Nephron progenitor cell (in vitro differentiated cells): ENCODE measurements at regions not wholly inside any gene's neighbourhood (a gene's known extent, or its start where the extent isn't known, plus 50 kb on each side); places are given as distances from the start of the nearest gene placed in this dataset.
"Not testable (repeated sequence)": the region's sequence is repeated elsewhere in the genome, so short reads cannot be mapped to it uniquely, and the experiment has no call there.

Source experiments
- DNase-seq: peaks from one replicate; pipeline ENCODE4 v3.0.0; 2021
- H3K27ac Mint-ChIP-seq: 2 replicates; pipeline ENCODE4 v1.8.0; 2021; ENCODE audit warnings: mild to moderate bottlenecking, moderate library complexity, mixed read lengths
- H3K27me3 Mint-ChIP-seq: 2 replicates; pipeline ENCODE4 v1.8.0; 2021; ENCODE audit warnings: mild to moderate bottlenecking, low read depth, mixed read lengths; ENCODE audit not compliant: poor library complexity
- H3K36me3 Mint-ChIP-seq: 2 replicates; pipeline ENCODE4 v1.8.0; 2021; ENCODE audit warnings: low read depth, mixed read lengths
- H3K4me1 Mint-ChIP-seq: 2 replicates; pipeline ENCODE4 v1.8.0; 2021; ENCODE audit warnings: mixed read lengths
- H3K4me3 Mint-ChIP-seq: 2 replicates; pipeline ENCODE4 v1.8.0; 2021; ENCODE audit warnings: mild to moderate bottlenecking, moderate library complexity, mixed read lengths
- H3K9me3 Mint-ChIP-seq: 2 replicates; pipeline ENCODE4 v1.8.0; 2021; ENCODE audit warnings: mild to moderate bottlenecking, moderate library complexity, mixed read lengths
- TF ChIP-seq, protein P1 (sequence below): fragments of 200-600 bp; sonication (generic); IDR thresholded peaks from 2 replicates; pipeline ENCODE4 v1.5.0; 2021; ENCODE audit warnings: antibody characterized with exemption

DNA sequence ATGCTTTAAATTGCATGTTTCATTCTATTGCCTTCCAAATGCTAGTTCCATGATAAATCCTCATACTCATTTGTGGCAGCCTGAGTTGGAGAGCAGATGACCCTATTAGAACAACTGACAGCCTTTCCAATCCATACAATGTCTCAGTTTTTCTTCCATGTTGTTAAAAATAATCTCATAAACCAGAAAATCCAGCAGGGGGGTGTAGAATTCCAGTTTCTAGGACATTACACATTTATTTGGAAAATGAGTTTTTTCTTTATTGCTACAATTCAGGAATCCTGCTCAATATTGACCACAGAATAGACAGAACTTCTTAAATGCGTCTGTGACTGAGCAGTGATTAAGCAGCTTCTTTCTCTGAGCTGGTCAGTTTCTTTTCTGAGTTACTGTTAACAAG lies 174.2 kb upstream of the ATP10A start:
- DNase-seq: no peak
- TF ChIP-seq, protein P1, sequence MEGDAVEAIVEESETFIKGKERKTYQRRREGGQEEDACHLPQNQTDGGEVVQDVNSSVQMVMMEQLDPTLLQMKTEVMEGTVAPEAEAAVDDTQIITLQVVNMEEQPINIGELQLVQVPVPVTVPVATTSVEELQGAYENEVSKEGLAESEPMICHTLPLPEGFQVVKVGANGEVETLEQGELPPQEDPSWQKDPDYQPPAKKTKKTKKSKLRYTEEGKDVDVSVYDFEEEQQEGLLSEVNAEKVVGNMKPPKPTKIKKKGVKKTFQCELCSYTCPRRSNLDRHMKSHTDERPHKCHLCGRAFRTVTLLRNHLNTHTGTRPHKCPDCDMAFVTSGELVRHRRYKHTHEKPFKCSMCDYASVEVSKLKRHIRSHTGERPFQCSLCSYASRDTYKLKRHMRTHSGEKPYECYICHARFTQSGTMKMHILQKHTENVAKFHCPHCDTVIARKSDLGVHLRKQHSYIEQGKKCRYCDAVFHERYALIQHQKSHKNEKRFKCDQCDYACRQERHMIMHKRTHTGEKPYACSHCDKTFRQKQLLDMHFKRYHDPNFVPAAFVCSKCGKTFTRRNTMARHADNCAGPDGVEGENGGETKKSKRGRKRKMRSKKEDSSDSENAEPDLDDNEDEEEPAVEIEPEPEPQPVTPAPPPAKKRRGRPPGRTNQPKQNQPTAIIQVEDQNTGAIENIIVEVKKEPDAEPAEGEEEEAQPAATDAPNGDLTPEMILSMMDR: no peak
- Mint-ChIP-seq H3K36me3 (no peaks in the 10 kb centered on the region), H3K4me1 (no peaks in the 10 kb centered on the region), H3K27me3 (peaks cover 11% of the 10 kb centered on the region), H3K27ac (no peak overlapping the region), H3K9me3 (peaks cover 14% of the 10 kb centered on the region), H3K4me3 (no peak overlapping the region)

DNA sequence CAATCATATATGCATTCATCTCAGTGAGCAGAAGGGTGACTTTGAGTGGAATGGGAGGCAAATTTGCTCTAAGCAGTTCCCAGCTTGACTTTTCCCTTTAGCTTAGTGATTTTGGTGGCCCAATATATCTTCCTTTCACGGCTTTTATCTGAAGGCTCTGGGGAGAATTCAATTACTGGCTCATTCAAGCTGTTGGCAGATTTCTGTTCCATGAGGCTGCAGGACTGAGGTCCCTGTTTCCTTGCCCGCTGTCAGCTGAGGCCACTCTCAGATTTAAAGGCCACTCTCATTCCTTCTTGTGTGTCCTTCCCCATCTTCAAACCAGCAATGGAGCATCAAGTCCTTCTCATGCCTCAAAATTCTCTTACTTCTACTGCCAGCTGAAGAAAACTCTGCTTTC lies 170.4 kb upstream of the ATP10A start:
- Mint-ChIP-seq H3K4me3 (no peak overlapping the region), H3K27ac (no peak overlapping the region), H3K36me3 (no peaks in the 10 kb centered on the region), H3K27me3 (peaks cover 10% of the 10 kb centered on the region), H3K4me1 (no peaks in the 10 kb centered on the region), H3K9me3 (no peaks in the 10 kb centered on the region)
- TF ChIP-seq, protein P1: no peak
- no peak for DNase-seq

DNA sequence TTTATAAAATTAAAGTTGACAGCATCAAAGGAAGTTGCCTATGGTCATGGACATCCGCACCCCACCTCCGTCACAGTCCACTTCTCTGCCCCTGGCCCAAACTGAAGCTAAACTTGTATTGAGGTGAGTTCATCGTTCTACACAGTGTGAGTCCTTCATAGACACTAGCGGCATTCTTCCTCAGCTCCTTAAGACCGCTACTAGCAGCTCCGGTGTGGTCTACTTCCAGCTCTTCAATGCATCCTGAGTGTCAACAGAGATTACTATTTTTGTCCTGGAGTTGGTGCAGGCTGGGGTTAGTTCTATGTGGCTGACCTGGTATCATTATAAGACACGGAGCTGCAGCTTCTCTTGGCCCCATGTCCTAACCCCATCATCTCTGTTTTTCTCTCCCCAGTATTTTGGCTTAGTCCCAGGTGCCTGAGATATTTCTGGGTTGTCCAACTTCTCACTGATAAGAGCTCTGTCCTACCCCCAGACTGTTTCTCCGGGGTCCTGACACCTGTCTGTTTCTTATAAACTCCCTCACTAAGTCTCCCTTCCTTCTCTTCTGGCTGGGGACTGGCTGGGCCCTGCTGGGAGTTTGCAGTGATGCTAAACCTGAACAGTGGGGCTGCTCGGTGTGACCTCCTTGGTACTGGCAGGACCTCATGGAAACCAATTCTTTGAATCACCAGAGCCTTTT lies 169.2 kb upstream of the ATP10A start:
- DNase-seq: no peak
- TF ChIP-seq, protein P1: no peak
- no peak overlapping the region for H3K4me3 Mint-ChIP-seq
- no peaks in the 10 kb centered on the region for H3K9me3 Mint-ChIP-seq
- peaks cover 10% of the 10 kb centered on the region for H3K27me3 Mint-ChIP-seq
- no peaks in the 10 kb centered on the region for H3K36me3 Mint-ChIP-seq
- H3K4me1 Mint-ChIP-seq: no peaks in the 10 kb centered on the region
- no peak overlapping the region for H3K27ac Mint-ChIP-seq

DNA sequence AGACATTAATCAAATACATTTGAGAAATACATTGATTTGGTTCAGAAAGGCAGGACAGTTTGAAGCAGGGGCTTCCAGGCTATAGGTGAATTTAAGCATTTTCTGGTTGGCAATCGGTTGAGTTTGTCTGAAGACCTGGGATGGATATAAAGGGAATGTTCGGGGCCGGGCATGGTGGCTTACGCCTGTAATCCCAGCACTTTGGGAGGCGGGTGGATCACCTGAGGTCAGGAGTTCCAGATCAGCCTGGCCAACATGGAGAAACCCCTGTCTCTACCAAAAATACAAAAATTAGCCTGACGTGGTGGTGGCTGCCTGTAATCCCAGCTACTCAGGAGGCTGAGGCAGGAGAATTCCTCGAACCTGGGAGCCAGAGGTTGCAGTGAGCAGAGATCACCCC lies 166.5 kb upstream of the ATP10A start:
- not testable (repeated sequence) for H3K36me3 Mint-ChIP-seq, DNase-seq, H3K27ac Mint-ChIP-seq, H3K9me3 Mint-ChIP-seq, H3K4me1 Mint-ChIP-seq, H3K4me3 Mint-ChIP-seq
- peaks cover 18% of the 10 kb centered on the region for H3K27me3 Mint-ChIP-seq

DNA sequence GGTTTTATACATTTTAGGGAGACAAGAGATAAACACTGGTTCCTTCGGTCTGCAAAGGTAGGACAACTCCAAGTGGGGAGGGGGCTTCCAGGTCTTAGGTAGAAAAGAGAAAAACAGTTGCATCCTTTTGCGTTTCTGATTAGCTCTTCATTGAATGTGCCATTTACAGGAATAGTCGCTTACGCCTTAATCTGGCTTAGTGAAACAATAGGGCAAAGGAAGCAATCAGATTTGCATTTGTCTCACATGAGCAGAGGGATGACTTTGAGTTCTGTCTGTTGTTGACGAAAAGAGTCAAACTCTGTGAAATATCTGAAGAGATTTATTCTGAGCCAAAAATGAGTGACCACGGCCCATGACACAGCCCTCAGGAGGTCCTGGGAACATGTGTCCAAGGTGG lies 166.0 kb upstream of the ATP10A start:
- Mint-ChIP-seq H3K4me1 (no peaks in the 10 kb centered on the region), H3K36me3 (no peaks in the 10 kb centered on the region), H3K27ac (no peak overlapping the region), H3K27me3 (peaks cover 14% of the 10 kb centered on the region), H3K4me3 (no peak overlapping the region), H3K9me3 (no peaks in the 10 kb centered on the region)
- TF ChIP-seq, protein P1: no peak
- no peak for DNase-seq

DNA sequence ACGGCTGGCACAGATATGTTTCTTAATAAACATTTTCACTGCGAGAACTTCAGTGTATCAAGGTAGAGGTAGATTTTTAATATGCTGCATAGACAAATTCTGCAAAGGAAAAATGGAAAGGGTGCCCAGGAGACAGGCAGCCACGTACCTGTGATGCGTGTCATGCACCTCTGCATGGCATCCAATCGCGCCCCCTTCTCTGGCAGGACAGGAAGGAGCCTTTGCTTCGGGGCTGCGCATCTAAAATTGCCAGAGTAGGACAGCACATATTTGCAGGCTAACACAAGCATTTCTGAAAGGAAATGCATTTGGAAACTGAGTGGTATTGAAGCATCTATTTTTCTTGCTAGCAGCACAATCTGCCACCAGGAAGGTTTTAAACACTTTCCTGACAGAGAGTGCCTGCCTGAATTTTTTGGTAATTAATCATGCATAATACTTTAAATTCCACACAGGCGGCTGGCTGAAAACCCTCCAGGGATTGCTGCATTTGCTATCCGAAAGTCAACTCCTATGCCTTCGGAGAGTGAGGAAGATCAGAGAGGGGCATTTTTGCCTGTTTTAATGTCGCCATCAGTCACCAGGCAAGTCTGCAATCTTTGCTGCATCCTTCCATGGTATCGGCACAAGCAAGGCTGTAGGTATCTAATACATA lies 165.1 kb upstream of the ATP10A start:
- DNase-seq: no peak
- H3K36me3 Mint-ChIP-seq: no peaks in the 10 kb centered on the region
- TF ChIP-seq, protein P1: no peak
- no peaks in the 10 kb centered on the region for H3K9me3 Mint-ChIP-seq
- no peaks in the 10 kb centered on the region for H3K4me1 Mint-ChIP-seq
- H3K4me3 Mint-ChIP-seq: no peak overlapping the region
- H3K27ac Mint-ChIP-seq: no peak overlapping the region
- peaks cover 15% of the 10 kb centered on the region for H3K27me3 Mint-ChIP-seq

DNA sequence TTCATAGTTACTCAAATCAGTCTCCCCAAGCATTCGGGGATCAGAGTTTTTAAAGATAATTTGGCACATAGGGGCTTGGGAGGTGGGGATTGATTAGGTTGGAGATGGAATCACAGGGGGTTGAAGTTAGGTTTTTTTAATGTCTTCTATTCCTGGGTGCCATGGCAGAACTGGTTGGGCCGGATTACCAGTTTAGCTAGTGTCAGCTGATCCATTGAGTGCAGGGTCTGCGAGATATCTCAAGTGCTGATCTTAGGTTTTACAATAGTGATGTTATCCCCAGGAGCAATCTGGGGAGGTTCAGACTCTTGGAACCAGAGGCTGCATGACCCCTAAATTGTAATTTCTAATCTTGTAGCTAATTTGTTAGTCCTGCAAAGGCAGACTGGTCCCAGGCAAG lies 163.5 kb upstream of the ATP10A start:
- not testable (repeated sequence) for H3K9me3 Mint-ChIP-seq, H3K4me1 Mint-ChIP-seq, H3K27ac Mint-ChIP-seq, H3K4me3 Mint-ChIP-seq, DNase-seq, H3K36me3 Mint-ChIP-seq
- peaks cover 16% of the 10 kb centered on the region for H3K27me3 Mint-ChIP-seq
